DMS 273 treated with DMSO at 0.1 percent for 48 hours (cell line): ENCODE measurements at regions not wholly inside any gene's neighbourhood (a gene's known extent, or its start where the extent isn't known, plus 50 kb on each side); places are given as distances from the start of the nearest gene placed in this dataset.

ENCODE experiments used
- DNase-seq: peaks from one replicate; lab custom pipeline; 2025; lab: John Stamatoyannopoulos, UW

- no peak for DNase-seq
These were observed 438.5 kb upstream of the CITED2 start for GRCh38 chr6:139812939-139813338.

GRCh38 chr6:139801571-139802321 is 427.3 kb upstream of the CITED2 start:
- no peak for DNase-seq

GRCh38 chr6:139800837-139801236 is 426.4 kb upstream of the CITED2 start:
- no peak for DNase-seq

GRCh38 chr6:139790527-139790926 is 416.1 kb upstream of the CITED2 start:
- DNase-seq, result no peak

- no peak for DNase-seq
These were observed 409.8 kb upstream of the CITED2 start for GRCh38 chr6:139784222-139784769.

GRCh38 chr6:139779988-139780774 is 405.7 kb upstream of the CITED2 start:
- no peak for DNase-seq

- DNase-seq, result no peak
These were observed 404.2 kb upstream of the CITED2 start for GRCh38 chr6:139778688-139779087.

GRCh38 chr6:139778106-139778505 is 403.7 kb upstream of the CITED2 start:
- no peak for DNase-seq

GRCh38 chr6:139777202-139777970 is 402.9 kb upstream of the CITED2 start:
- no peak for DNase-seq

- DNase-seq, result no peak
These were observed 401.6 kb upstream of the CITED2 start for GRCh38 chr6:139776041-139776440.

- no peak for DNase-seq
These were observed 393.7 kb upstream of the CITED2 start for GRCh38 chr6:139768196-139768595.

GRCh38 chr6:139766796-139767195 is 392.3 kb upstream of the CITED2 start:
- no peak for DNase-seq

- no peak for DNase-seq
These were observed 391.4 kb upstream of the CITED2 start for GRCh38 chr6:139765825-139766285.

- no peak for DNase-seq
These were observed 390.1 kb upstream of the CITED2 start for GRCh38 chr6:139764498-139764986.

- no peak for DNase-seq
These were observed 389.2 kb upstream of the CITED2 start for GRCh38 chr6:139763468-139764210.

GRCh38 chr6:139762587-139763031 is 388.2 kb upstream of the CITED2 start:
- no peak for DNase-seq

- no peak for DNase-seq
These were observed 385.7 kb upstream of the CITED2 start for GRCh38 chr6:139760128-139760527.

GRCh38 chr6:139759086-139759485 is 384.6 kb upstream of the CITED2 start:
- no peak for DNase-seq

- DNase-seq, result no peak
These were observed 383.8 kb upstream of the CITED2 start for GRCh38 chr6:139758209-139758611.

GRCh38 chr6:139757784-139758183 is 383.3 kb upstream of the CITED2 start:
- DNase-seq, result no peak

- no peak for DNase-seq
These were observed 381.9 kb upstream of the CITED2 start for GRCh38 chr6:139756381-139756780.
